ENCODE measurements at regions not wholly inside any gene's neighbourhood (a gene's known extent, or its start where the extent isn't known, plus 50 kb on each side); places are given as distances from the start of the nearest gene placed in this dataset.

- no peaks in the 10 kb centered on the region for H3K4me1 ChIP-seq (replicated peaks)
- 62% methylated on average over 8 of the region's 8 CpGs for WGBS
Observed at GRCh38 chr12:127785986-127786590, 480.9 kb upstream of the TMEM132C start.

DNA sequence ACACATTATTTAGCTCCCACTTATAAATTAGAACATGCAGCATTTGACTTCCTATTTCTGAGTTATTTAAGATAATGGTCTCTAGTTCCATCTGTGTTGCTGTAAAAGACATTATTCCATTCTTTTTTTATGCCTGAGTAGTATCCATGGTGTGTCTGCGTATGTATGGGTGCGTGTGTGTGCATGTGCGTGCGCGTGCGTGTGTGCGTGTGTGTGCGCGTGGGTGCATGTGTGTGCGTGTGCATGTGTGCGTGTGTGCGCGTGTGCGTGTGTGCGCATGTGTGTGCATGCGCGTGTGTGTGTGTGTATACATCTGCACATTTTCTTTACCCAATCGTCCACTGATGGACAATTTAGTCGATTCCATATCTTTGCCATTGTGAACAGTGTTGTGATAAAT is 479.4 kb upstream of the TMEM132C start:
- no peaks in the 10 kb centered on the region for H3K4me1 ChIP-seq (replicated peaks)
- no peaks in the 10 kb centered on the region for H3K36me3 ChIP-seq
- no peaks in the 10 kb centered on the region for H3K9me3 ChIP-seq
- intact Hi-C loops (cut with DNase I): no loop called here
- H3K27ac ChIP-seq: no peak overlapping the region
- 84% methylated on average over 19 of the region's 19 CpGs for WGBS
- DNase-seq (ENCODE audit: low spot score): no peak
- no peaks in the 10 kb centered on the region for H3K27me3 ChIP-seq (replicated peaks; ENCODE audit: insufficient read depth)
- no peak overlapping the region for H3K4me3 ChIP-seq
- TF ChIP-seq POLR2AphosphoS5 (IDR thresholded peaks at IDR 0.05) (no peak), CTCF (IDR thresholded peaks at IDR 0.05) (no peak), POLR2A (IDR thresholded peaks at IDR 0.05) (no peak)

More at GRCh38 chr12:127785986-127786590, 480.9 kb upstream of the TMEM132C start:
- TF ChIP-seq POLR2A (IDR thresholded peaks at IDR 0.05): no peak
- TF ChIP-seq CTCF (IDR thresholded peaks at IDR 0.05): no peak
- TF ChIP-seq POLR2AphosphoS5 (IDR thresholded peaks at IDR 0.05): no peak
- H3K27me3 ChIP-seq (replicated peaks; ENCODE audit: insufficient read depth): no peaks in the 10 kb centered on the region
- no peaks in the 10 kb centered on the region for H3K36me3 ChIP-seq
- H3K4me3 ChIP-seq: no peak overlapping the region
- intact Hi-C loops (cut with DNase I): no loop called here
- no peaks in the 10 kb centered on the region for H3K9me3 ChIP-seq
- H3K27ac ChIP-seq: no peak overlapping the region
- DNase-seq (ENCODE audit: low spot score): no peak

DNA sequence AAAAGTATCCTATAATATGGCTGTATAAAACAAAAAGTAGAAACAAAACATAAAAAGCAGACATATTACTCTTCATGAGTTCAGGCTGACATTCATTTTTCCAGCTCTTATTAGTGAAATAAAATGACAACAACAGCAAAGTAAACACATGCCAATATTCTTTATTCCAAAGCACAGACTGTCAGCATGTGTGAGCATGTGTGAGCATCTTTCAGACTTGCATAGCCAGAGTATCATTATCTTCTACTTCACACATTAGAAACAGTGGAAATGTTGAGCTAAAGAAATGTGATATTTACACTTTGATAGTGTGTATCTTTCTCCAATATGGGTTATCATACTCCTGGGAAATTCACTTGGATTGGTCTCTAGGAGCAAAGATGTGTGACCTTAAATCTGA is 476.6 kb upstream of the TMEM132C start:
- intact Hi-C loops (cut with DNase I): no loop called here
- no peaks in the 10 kb centered on the region for H3K36me3 ChIP-seq
- no peak for TF ChIP-seq POLR2AphosphoS5 (IDR thresholded peaks at IDR 0.05)
- TF ChIP-seq POLR2A (IDR thresholded peaks at IDR 0.05): no peak
- TF ChIP-seq CTCF (IDR thresholded peaks at IDR 0.05): no peak
- H3K27me3 ChIP-seq (replicated peaks; ENCODE audit: insufficient read depth): no peaks in the 10 kb centered on the region
- no peak overlapping the region for H3K4me3 ChIP-seq
- no peak overlapping the region for H3K27ac ChIP-seq
- H3K9me3 ChIP-seq: no peaks in the 10 kb centered on the region
- DNase-seq (ENCODE audit: low spot score): no peak
- no peaks in the 10 kb centered on the region for H3K4me1 ChIP-seq (replicated peaks)

GRCh38 chr12:127791217-127791616 is 475.8 kb upstream of the TMEM132C start:
- Histone ChIP-seq H3K4me3 (no peak overlapping the region), H3K4me1 (replicated peaks) (no peaks in the 10 kb centered on the region), H3K36me3 (no peaks in the 10 kb centered on the region), H3K27ac (no peak overlapping the region), H3K9me3 (no peaks in the 10 kb centered on the region), H3K27me3 (replicated peaks; ENCODE audit: insufficient read depth) (no peaks in the 10 kb centered on the region)
- intact Hi-C loops (cut with DNase I): no loop called here
- no peak for TF ChIP-seq CTCF (IDR thresholded peaks at IDR 0.05)
- no peak for TF ChIP-seq POLR2A (IDR thresholded peaks at IDR 0.05)
- no peak for TF ChIP-seq POLR2AphosphoS5 (IDR thresholded peaks at IDR 0.05)
- 86% methylated on average over 7 of the region's 7 CpGs for WGBS
- no peak for DNase-seq (ENCODE audit: low spot score)

- intact Hi-C loops (cut with DNase I): no loop called here
- Histone ChIP-seq H3K9me3 (no peaks in the 10 kb centered on the region), H3K27ac (no peak overlapping the region), H3K27me3 (replicated peaks; ENCODE audit: insufficient read depth) (no peaks in the 10 kb centered on the region), H3K36me3 (no peaks in the 10 kb centered on the region), H3K4me3 (no peak overlapping the region), H3K4me1 (replicated peaks) (no peaks in the 10 kb centered on the region)
- WGBS: 86% methylated on average over 3 of the region's 3 CpGs
- DNase-seq (ENCODE audit: low spot score): no peak
- TF ChIP-seq POLR2AphosphoS5 (IDR thresholded peaks at IDR 0.05): no peak
- TF ChIP-seq CTCF (IDR thresholded peaks at IDR 0.05): no peak
- TF ChIP-seq POLR2A (IDR thresholded peaks at IDR 0.05): no peak
Observed at GRCh38 chr12:127797918-127798317, 469.1 kb upstream of the TMEM132C start.

All from prostate gland (tissue), 2 donors.